HG02885 (cell line): ENCODE measurements at regions not wholly inside any gene's neighbourhood (a gene's known extent, or its start where the extent isn't known, plus 50 kb on each side); places are given as distances from the start of the nearest gene placed in this dataset.

Experiments
- ATAC-seq: cut with Tn5 transposase; IDR thresholded peaks from one replicate; pipeline ENCODE4 v1.9.1; 2021; ENCODE audit warnings: mild to moderate bottlenecking; ENCODE audit not compliant: unreplicated experiment, poor library complexity

DNA sequence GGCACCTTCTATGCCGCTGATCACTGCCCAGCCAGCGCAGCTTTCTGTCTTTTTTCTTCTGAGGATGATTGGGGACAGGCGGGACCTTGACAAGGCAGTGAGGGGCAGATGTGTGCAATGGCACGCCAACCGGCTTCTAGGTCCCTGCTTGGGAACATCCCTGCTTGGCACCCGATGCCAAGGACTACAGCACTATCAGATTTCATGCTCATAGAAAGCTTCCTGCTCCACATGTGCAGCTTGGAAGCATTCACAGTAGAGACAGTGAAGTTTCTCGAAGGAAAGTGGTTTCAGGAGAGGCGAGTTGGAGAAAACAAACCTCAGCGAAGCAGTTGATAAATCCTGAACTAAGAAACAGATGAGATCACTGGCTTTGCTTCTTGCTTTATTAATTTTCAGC lies 267.5 kb upstream of the HABP2 start:
- no peak for ATAC-seq

DNA sequence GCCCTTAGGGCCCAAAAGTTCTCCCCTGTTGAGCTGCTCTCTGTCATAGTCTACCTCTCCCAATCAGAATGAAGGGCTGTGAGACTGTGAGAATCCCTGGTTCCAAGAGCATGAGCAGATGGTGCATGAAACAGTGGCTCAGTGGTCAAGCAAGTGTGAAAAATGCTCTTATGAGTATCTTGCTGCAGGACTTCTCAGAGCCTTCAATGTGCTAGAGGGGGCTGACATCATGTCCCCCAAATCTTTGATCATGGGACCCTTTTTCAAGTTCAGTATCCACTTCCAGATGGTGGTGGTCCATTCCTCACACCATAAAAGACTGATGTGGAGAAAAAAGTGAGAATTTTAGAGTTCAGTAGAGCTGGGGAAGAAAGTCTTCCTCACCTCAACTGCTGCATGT lies 265.3 kb upstream of the HABP2 start:
- ATAC-seq = no peak

DNA sequence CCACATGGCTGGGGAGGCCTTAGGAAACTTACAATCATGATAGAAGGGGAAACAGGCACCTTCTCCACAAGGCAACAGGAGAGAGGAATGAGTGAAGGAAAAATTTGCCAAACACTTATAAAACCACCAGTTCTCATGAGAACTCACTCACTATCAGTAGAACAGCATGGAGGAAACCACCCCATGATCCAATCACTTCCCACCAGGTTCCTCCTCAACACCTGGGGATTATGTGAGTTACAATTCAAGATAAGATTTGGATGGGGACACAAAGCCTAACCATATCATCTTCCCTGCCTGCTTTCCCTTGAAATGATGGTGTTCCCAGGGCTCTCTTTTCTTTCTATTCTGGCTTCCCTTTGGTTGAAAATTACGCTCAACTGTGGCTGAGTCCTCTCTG lies 262.7 kb upstream of the HABP2 start:
- no peak for ATAC-seq

DNA sequence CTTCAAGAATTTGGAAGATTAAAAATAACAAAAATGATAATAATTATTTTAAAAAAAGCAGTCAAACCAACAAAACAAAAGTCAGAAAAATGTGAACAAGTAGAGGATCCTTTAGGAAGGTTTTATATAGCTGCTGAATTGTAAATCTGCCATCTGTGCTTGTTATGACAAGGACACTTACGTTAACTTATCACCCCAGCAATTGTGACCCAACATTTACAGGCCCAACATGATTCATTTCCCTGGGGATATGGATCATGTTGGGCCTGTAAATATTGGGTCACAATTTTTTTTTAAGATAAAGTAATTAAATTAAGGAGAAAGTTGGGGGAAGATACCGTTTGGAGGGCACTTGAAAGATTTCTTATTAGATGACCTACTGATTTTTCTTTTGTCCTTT lies 261.4 kb upstream of the HABP2 start:
- no peak for ATAC-seq

DNA sequence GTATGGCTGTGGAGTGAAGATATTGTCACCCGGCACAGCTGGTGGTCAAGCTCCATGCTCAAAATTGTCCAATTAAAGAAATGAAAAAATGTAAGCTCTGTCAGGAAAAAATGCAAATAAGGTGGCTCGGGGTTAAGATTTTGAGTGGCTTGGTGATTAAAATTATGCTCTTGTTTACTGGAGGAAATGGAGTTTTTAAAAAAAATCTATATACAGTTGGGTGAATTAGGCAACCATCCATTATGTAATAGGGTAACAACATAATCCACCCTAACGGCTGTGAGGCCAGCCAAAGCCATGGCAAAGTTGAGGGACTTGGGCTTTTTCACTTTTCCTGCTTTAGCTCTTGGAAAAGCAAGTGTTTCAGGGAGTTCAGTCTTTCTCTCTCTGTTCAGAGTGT lies 260.8 kb upstream of the HABP2 start:
- ATAC-seq = no peak

DNA sequence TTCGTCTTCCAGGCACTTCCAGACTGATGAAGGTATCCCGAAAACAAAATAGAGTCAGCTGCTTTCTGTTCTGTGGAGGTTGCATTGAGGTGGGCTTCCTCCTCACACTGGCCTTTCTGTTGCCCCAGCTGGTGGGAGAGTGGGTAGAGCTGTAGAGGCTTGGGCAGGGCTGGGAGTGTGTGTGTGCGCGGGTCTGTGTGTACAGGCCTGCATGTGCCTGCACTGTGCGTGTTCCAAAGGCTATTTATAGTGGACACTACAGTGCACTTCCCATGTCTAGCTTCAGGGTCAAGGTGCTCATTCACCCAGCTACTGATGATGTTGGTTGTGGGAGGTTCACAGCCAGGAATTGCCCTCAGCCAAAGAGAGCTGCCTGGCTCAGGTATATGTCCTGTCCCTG lies 260.1 kb upstream of the HABP2 start:
- no peak for ATAC-seq

DNA sequence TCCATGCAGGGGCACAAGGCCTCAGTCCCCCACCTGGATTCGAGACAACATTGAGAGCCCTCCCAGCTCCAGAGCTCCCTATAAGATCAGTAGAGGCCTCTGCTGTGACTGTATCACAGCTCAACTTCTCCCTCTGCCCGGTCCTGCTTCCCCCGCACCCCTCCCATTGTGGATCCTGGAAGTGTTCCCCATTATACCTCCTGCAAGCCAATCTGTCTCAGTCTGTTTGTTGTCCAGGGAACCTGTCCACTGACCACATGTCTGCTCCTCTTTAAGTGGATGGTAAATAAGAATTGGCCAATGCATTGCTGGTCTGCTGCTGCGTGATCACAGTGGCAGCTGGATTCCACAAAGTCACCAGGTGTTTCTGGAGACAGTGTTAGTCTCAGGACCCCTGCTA lies 259.7 kb upstream of the HABP2 start:
- no peak for ATAC-seq

DNA sequence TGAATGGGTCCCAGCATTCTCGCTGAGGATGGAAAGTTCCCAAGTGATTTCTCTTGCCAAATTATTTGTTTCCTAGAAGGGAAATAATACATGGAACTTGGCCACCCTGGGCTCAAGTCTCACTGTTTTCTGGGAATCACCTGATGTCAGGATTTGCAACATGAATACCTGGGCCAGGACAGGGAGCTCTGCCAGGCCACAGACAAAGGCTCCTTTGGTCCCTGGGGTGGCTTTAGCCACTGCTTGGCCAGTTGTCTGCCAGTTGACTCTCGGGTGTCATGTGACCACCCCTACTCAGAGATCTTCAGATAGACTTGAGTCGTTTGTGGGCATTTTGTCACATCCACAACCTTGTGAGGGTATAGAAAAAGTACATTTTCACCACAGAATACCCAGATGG lies 258.0 kb upstream of the HABP2 start:
- no peak for ATAC-seq

DNA sequence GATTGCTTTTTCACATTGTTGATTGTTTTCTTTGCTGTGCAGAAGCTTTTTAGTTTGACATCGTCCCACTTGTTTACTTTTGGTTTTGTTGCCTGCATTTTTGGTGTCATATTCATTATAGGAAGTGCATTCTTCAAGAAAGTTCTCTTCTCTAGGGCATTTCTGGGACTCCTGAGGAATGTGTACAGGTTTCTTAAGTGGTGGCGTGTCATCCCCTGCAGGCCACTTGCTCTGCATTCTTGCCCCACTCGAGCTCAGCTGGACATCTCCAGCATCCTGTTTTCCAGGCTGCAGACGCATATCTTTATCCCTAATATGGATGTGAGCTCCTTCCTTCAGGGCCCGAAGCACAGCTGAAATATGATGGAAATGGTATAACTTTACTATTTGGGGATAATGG lies 255.6 kb upstream of the HABP2 start:
- no peak for ATAC-seq

DNA sequence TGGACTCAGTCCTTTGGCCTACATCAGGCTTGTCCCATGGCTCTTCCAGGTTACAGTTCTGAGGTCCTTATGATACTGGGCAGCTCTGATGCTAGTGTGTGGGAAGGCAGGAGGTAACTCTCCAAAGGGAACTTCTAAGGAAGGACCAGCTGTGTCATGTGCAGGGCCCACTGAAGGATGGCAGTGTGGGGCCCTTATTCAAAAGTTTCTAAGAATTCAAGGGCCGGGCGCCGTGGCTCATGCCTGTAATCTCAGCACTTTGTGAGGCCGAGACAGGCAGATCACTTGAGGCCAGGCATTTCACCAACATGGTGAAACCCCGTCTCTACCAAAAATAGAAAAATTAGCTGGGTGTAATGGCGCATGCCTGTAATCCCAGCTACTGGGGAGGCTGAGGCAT lies 254.2 kb upstream of the HABP2 start:
- ATAC-seq = no peak

DNA sequence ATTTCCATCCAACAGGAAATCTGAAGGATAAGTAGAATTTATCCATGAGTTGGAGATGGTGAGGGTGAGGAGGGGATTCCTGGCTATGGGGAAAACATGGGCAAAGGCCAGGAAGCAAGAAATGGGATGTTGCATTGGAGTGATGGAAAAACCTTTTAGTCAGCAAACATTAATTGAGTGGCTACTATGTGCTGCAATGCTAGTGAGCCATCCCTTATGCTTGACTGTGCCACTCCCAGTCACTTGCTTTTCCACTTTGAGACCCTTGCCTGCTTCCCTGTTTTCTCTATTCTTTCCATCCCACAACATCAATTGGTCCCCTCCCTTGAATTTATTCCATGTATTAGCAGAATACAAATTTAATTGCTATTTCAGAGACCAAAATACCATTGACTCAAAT lies 252.7 kb upstream of the HABP2 start:
- ATAC-seq = no peak

DNA sequence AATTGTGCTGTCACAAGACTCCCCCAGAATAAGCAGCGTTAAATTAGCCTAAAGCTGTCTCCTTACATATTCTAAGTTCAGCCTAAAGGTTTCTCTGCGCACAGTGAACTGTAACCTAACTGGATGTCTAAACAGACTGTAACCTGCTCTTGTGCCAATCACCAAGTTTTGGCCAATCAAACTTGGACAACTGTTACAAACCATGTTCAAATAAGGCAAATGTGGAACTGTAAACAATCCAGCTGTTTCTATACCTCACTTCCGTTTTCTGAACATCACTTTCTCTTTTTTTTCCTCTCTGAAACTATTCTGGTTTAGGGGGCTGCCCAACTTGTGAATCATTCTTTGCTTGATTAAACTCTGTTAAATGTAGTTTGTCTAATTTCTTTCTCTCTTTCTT lies 252.2 kb upstream of the HABP2 start:
- ATAC-seq = peak; percentile 57

DNA sequence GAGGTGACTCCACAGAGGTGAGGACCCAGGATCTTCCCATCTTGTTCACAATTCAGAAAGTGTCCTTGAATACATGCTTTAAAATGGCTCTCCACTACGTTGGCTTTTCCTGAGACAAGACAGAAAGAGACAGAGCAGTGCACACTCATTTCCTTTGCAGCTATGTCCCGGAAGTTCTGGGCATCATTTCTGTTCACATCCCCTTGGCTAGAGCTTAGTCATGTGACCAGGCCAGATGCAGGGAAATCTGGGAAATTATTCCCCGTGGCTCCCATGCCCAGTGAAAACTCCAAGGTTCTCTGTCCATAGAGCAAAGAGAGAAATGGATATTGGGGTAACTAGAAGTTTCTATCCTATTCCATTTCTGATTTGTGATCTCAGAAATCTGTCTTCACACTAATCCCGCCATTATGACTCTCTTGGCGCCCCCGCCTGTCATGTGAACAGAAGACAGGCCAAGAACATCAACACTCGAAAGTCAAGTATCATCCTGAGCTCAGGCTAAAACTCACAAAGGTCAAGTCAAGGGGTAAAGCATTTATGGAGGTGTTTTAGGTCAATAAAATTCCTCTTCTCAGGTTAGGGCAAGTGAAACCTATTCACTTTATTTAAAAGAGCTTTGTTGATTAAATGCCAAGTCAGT lies 251.4 kb upstream of the HABP2 start:
- ATAC-seq = no peak

DNA sequence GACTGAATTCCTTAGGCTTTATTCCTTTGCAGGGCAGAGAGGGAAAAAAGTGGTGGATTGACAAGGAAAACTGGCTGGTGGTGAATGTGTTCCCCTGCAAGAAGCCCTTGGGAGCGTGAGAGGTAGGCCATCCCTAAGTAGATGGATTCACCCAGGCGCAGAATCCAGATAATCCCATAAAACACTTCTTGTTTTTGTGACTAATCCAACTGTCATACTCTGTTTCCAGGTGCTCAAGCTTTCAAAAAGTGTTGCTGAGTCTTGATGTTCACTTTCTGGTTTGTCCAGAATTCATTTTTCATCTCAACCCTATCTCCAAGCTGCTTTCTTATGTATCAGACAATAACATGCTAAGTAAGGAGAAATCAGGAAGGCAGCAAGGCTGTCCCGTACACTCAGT lies 250.8 kb upstream of the HABP2 start:
- ATAC-seq = no peak

DNA sequence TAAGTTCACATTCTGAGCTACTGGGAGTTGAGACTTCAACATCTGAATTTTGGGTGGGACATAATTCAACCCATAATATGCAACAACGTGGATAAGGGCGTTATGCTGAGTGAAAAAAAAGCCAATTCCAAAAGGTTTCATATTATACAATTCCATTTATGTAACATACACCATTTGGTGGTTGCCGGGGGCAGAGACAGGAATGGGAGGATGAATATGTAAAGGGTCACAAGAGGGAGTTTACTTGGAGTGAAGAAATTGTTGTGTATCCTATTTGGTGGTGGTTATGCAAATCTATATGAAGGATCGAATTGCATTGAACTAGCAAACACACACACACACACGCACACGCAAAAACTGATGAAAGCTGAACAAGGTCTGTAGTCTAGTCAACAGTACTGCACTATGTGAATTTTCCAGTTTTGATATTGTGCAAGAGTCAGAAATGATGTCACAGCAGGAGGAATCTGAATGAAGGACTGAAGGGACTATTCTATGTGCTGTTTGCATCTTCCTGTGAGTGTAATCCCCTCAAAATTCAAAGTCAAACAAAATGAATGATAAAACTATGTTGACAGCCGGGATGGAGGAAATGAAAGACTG lies 249.2 kb upstream of the HABP2 start:
- no peak for ATAC-seq

DNA sequence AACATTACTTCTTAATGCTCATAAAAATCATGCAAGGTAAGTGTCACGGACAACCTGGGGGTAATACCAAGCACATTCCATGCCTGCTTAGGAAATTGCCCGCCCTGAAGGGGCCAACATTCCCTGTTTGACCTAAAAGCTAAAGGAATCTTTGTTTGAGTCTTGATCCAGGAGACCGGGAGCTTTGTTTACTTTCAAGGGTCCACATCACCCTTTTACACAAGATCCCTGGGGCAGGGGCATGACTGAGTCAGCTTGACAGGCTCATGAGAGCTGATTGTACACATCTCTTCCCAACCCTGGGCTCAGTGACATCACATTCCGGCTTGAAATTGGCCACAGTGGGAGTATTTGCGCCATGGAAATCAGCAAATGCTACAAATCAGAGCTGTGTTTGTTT lies 248.1 kb upstream of the HABP2 start:
- ATAC-seq = no peak

DNA sequence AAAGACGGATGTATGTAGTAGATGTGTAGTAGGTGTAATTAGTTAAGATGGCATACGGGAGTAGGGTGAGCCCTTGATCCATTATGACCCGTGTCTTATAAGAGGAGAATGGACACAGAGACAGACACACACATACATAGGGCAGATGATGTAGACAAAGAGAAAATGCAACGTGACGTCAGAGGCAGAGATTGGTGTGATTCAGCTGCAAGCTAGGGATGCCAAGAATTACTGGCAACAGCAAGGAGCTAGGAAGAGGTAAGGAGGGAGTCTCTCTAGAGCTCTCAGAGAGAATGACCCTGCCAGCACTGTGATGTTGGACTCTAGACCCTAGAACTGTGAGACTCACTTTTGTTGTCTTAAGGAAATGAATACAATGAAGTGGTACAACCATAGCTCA lies 247.0 kb upstream of the HABP2 start:
- no peak for ATAC-seq

DNA sequence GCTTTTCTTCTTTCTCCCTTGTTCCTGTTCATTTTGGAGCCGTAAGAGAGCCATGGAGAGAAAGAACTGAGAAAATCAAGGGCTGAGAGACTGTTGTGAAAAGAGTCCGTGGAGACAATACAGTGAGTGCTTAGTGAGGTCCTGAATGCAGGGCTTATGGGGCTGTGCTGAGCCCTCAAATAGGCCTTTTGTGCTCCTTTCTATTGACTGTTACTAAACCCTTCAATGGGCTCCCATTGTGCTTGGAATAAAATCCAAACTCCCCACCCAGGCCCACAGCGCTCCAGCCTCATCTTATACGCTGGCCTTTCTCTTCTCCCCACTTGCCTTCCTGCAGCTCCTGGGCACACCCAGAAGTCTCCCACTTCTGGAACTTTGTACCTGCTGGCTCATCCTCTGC lies 243.1 kb upstream of the HABP2 start:
- ATAC-seq = no peak

DNA sequence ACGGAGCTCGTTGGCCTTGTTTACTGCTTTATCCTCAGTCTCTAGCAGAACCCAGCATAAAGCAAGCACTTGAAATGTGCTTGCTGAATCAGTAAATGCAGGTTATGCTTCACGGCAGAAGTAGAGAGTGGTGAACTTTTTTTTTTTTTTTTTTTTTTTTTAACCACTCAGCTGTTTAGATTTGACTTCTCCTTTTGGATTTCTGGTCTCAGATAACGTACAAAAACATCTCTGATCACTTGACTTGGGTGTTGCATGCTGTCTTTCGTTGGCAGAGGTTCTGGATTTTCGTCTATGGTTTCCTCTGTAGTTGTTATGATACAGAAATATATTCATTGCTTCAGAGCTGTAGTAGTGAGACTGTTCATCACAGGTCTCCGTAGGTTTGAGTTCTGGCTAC lies 242.5 kb upstream of the HABP2 start:
- no peak for ATAC-seq

DNA sequence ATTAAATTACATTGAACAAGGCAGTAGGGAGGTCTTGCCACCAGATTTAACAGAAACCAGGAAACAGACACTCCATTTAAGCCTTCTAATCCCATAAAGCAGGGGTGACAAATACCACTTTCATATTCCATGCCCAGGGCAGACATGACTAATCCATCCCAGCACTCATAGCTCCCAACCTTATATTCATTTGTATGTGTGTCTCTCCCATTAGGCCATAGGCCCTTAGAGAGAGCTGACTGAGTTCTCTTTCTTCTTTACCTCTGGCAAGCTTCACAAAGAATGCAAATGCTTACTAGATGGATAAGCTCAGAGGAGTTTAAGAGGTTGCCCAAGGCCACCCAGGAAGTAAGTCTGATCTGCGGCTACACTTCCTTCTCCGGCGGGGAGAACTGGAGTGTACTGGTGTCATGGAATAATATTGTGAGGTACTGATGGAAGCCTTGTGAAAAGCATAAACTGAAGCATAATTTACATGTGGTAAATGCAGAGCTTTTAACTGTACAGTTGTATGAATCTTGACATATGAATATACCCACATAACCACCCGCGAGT lies 239.7 kb upstream of the HABP2 start:
- ATAC-seq = no peak

DNA sequence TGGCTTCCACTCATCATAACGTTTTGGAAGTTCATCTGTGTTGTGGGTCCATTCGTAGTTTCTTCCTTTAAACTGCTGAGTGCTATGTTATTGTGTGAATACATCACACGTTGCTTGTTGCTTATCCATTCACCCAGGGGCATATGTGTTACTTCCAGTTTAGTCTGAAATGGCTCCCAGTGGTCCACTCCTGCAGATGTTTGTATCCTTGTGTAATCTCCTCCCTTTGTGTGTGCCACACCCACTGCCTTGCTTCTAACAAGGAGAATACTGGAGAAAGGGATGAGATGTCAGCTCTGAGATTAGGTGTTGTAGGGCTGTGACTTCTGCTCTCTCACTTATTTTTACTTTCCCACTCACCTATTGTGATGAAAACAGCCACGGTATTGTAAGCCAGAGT lies 239.1 kb upstream of the HABP2 start:
- ATAC-seq = no peak

DNA sequence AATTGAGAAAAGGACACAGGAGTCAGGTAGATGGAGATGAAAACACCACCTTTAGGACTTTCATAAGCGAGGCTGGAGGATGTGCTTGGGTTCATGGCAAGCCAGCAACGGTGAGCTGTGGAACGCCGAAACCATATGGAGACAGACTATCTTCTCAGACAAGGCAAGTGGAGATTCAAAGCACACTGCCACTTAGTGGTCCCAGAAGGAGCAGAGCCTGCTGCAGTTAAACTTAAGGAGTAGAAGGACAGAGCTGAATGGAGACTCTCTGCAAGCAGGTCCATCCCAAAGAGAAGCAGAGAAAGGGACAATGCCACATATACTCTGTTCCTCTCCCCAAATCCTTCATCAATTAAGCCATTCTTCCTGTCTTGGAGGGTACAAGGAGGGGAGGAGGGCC lies 236.3 kb upstream of the HABP2 start:
- no peak for ATAC-seq
